ENCODE measurements at regions not wholly inside any gene's neighbourhood (a gene's known extent, or its start where the extent isn't known, plus 50 kb on each side); places are given as distances from the start of the nearest gene placed in this dataset.

- no peak for TF ChIP-seq CTCF (IDR thresholded peaks at IDR 0.05; ENCODE audit: insufficient read depth, low read length, poor library complexity, severe bottlenecking)
- no peak for TF ChIP-seq EZH2phosphoT487 (conservative IDR thresholded peaks at IDR 0.05; ENCODE audit: low read length)
Measured at GRCh38 chr1:8252266-8252951, 65.5 kb upstream of the SLC45A1 start.
